ENCODE measurements at regions not wholly inside any gene's neighbourhood (a gene's known extent, or its start where the extent isn't known, plus 50 kb on each side); places are given as distances from the start of the nearest gene placed in this dataset.

- DNase-seq: no peak
These were observed 85.7 kb upstream of the BMPER start for GRCh38 chr7:33819658-33820057.

DNA sequence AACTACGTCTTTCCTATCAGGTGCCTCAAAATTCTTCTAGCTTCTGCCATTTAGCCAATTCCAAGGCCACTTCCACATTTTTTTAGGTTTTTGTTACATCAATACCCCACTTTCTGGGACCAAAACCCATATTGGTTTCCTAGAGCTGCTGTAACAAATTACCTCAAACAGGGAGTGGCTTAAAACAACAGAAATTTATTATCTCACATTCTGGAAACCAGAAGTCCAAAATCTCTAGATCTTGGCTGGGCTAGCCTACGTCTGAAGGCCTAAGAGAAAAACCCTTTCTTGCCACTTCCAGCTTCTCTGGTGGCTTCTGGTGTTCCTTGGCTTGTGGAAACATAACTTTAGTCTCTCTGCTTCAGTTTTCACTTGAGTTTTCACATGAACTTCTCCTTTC, 85.1 kb upstream of the BMPER start:
- no peak for DNase-seq

DNA sequence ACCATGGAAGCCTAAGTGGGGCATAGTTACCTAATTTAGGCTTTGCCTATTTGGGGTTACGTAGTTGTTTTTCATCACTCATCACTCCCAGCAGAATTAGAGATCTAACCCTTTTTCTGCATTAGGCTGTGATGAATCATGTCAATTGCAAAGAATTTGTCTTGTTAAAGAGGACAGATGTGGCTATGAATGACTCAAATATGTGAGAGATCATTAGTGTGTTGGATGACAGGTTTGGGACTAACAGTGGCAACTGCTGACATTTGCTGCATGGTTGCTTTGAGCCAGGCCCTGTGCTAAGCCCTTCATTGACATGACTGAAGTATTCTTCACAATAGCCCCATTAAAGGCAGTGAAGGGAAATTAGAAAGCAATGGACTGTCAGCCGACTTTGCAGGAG, 83.4 kb upstream of the BMPER start:
- no peak for DNase-seq

DNA sequence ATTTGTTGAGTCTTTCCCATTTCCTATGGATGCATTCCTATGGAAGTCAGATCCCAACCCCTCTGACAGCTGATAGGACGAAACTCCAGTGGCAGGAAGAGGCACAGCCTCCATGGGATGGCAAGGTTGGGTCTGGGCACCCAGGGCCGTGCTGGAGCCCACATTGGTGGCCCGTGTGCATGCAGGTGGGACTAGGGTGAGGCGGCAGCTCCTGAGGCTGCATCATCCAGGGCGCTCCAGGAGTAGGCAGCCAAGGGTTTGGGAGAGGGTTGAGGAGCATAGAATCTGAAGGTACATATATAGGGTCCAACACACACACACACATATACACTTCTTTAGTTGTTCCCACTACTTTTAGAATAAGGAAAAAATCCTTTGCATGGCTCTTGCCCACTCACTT, 81.4 kb upstream of the BMPER start:
- DNase-seq: no peak

DNA sequence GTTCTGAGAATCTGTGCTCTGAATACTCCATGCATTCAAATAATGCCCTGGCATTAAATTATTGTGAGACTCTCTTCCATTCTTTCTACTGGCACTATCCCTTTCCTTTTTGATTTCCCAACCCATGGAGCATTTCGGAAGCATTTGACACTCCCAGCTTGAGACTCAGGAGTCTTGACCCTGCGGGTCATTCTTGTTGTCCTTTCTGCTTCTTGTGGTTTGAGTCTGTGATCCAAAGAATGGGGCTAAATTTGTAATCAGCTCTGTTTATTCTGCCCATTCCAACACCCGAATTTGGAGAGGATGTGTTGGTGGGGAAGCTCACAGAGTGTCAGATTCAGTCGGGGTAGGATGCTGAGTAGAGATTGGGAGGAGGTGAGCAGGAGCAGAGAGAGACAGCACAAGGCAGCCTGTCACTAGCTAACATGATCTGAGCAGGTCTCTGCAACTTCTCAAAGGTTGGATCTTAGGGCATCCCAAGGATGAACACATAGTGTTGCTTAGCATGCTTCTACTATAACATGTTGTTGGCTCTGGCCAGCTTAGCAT, 80.4 kb upstream of the BMPER start:
- DNase-seq: no peak

- no peak for DNase-seq
These were observed 79.7 kb upstream of the BMPER start for GRCh38 chr7:33825644-33826043.

GRCh38 chr7:33829536-33829935, 75.8 kb upstream of the BMPER start:
- no peak for DNase-seq

- DNase-seq: no peak
These were observed 73.8 kb upstream of the BMPER start for GRCh38 chr7:33831389-33832141.

- DNase-seq: peak; percentile 52
These were observed 73.0 kb upstream of the BMPER start for GRCh38 chr7:33832271-33832721.

- no peak for DNase-seq
These were observed 68.5 kb upstream of the BMPER start for GRCh38 chr7:33836797-33837355.

DNA sequence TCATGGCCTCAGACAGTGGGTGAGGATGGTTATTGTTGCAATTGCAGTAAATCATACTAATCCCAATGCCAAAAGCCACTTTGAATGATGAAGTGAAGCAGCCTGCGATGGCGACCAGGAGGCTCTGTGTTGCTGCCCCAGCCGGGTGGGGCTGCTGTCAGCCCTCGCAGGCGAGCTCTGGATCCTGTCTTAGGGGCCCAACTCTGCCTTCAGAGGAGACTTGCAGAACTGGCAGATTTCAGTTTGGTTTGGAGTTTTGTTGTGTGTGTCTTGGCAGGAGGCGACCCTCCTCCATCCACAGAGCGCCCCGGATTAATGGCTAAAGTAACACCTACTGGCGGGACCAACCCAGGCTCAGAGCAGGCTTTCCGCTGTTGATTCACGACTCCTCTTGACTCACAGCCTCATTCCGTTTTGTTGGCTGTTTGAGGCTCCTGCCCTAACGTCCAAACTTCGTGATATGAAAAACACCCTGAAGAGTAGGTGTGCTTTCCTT, 67.9 kb upstream of the BMPER start:
- DNase-seq: no peak

DNA sequence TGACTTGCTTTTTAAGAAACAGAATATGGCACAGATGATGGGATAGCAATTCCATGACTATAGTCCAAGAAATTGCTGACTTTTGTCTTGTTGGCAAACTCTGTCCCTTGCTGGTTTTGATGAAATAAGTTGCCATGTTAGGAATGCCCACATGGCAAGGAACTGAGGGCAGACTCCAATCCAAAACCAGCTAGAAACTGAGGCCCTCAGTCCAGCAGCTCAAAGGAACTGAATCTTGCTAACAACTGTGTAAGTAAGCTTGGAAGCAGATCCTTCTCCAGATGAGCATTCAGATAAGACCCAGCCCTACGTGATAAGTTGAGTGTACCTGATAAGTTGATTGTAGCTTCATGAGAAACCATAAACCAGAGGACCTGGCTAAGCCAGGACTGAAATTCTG, 64.3 kb upstream of the BMPER start:
- no peak for DNase-seq

- no peak for DNase-seq
These were observed 63.6 kb upstream of the BMPER start for GRCh38 chr7:33841705-33842129.

- no peak for DNase-seq
These were observed 63.2 kb upstream of the BMPER start for GRCh38 chr7:33842150-33842549.

GRCh38 chr7:33845991-33846509, 59.3 kb upstream of the BMPER start:
- DNase-seq: no peak

DNA sequence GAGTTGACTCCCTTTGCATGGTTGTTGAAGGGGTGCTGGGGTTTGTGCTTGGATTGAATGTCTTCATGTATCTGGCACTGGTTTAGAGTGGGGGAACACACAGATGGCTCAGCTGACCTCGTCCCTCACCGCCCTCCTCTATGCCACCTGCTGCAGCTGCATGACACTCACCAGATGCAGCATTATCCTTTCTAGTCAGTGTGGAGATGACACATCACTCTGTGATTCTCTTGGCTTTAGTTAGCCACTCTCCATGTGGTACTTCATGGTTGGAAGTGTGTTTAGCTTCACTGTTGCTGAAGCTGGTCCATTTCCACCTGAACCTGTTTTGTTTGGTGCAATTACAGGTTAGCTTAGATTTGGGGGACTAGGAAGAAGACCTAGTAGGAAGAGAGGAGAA, 56.3 kb upstream of the BMPER start:
- DNase-seq: no peak

- no peak for DNase-seq
These were observed 55.3 kb upstream of the BMPER start for GRCh38 chr7:33849971-33850559.

GRCh38 chr7:33850768-33851167, 54.6 kb upstream of the BMPER start:
- no peak for DNase-seq

DNA sequence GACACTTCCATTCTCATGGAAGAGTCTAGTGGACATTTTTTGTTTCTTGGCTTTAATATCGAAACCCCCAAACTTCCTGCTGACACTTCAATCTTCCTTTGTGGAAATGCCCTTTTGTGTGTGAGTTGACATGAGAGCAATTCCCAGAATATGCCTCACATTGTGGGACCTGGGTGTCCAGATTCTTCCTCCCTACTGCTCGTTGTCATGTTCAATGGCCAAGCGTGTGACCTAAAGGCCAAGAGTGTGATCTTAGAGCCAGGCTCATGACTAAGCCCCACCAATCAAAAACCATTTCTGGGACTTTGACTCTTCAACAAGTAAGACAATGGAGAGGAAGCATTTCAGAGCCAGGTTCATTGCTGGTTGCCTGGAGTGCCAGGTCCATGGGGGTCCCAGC, 52.5 kb upstream of the BMPER start:
- no peak for DNase-seq

GRCh38 chr7:33853361-33854062, 51.8 kb upstream of the BMPER start:
- no peak for DNase-seq

- no peak for DNase-seq
These were observed 51.2 kb upstream of the BMPER start for GRCh38 chr7:33854178-33854577.

DNA sequence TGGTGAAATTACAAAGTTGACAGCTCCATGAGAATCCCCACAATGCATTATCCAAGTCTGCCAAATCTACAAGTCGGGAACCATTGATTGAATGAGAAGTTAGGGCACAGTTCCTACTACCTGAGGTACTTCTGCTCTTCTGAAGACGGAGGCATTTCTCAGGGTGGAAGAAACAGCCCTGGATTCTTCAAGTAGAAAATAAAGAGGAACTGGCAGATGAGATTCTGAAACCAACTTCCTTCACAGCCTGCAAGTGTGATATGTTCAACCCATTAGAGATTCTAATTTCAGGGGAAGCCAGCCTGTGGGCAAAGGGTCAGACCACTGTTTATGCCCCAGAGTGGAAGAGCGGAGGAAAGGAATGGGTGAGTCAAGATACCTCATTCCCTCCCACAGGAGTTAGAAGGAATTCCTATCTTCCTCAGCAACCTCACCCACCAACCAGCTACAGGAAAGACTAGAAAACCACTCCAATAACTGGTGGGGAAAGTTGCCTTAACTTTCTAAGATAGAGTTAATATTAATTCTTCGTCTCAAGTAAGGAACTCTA, 50.5 kb upstream of the BMPER start:
- no peak for DNase-seq
